PC-3 (cell line): ENCODE measurements at regions not wholly inside any gene's neighbourhood (a gene's known extent, or its start where the extent isn't known, plus 50 kb on each side); places are given as distances from the start of the nearest gene placed in this dataset.

ENCODE experiments used
- ATAC-seq: fragments of 200-7000 bp; cut with Tn5 transposase; 2 replicates; pipeline ENCODE4 v1.9.1; 2020; ENCODE audit warnings: mild to moderate bottlenecking, moderate library complexity
- BruUV-seq: library from RNA; stranded (reverse); fragments of 400-500 nt; replicated peaks from 2 replicates; lab custom pipeline; 2021; lab: Mats Ljungman, UMichigan
- CTCF ChIA-PET: fragments of 300-600 bp; sonication (Branson Sonifier 250); formaldehyde crosslinking; loops from one replicate; lab custom pipeline; 2022; ENCODE audit warnings: antibody characterized with exemption; lab: Charles Lee
- POLR2A ChIA-PET: fragments of 300-600 bp; sonication (Branson Sonifier 250); formaldehyde crosslinking; loops from one replicate; lab custom pipeline; 2022; ENCODE audit warnings: antibody characterized with exemption; ENCODE audit not compliant: unreplicated experiment; lab: Charles Lee
- DNase-seq: peaks from one replicate; pipeline ENCODE4 v3.0.0-alpha.2; 2015
- H2AFZ ChIP-seq: fragments of 300-600 bp; sonication (generic); 2 replicates; pipeline ENCODE4 v1.6.0; 2016; ENCODE audit warnings: antibody characterized with exemption, low read length
- H3F3A ChIP-seq: fragments of 300-600 bp; sonication (generic); one replicate; pipeline ENCODE4 v1.6.0; 2017; ENCODE audit warnings: antibody characterized with exemption, low read length, control low read depth, mild to moderate bottlenecking; ENCODE audit not compliant: unreplicated experiment
- H3K27ac ChIP-seq: fragments of 300-600 bp; sonication (generic); 2 replicates; pipeline ENCODE4 v1.5.1; 2016; ENCODE audit warnings: mild to moderate bottlenecking, low read length
- H3K27me3 ChIP-seq: fragments of 300-600 bp; sonication (generic); 2 replicates; pipeline ENCODE4 v1.6.1; 2016; ENCODE audit warnings: low read length, mixed read lengths
- H3K36me3 ChIP-seq: fragments of 300-600 bp; sonication (generic); 2 replicates; pipeline ENCODE4 v1.6.1; 2016; ENCODE audit warnings: low read depth, mixed run types, low read length, mixed read lengths
- H3K4me1 ChIP-seq: fragments of 300-600 bp; sonication (generic); 2 replicates; pipeline ENCODE4 v1.5.1; 2016; ENCODE audit warnings: low read length; ENCODE audit not compliant: insufficient read depth
- H3K4me2 ChIP-seq: fragments of 300-600 bp; sonication (generic); 2 replicates; pipeline ENCODE4 v1.6.0; 2016; ENCODE audit warnings: low read length
- H3K4me3 ChIP-seq: fragments of 300-600 bp; sonication (generic); 2 replicates; pipeline ENCODE4 v1.5.1; 2016; ENCODE audit warnings: mild to moderate bottlenecking, low read length, mixed read lengths
- H3K79me2 ChIP-seq: fragments of 300-600 bp; sonication (generic); 2 replicates; pipeline ENCODE4 v1.6.1; 2017; ENCODE audit warnings: low read length, mixed read lengths
- H3K9ac ChIP-seq: fragments of 300-600 bp; sonication (generic); 2 replicates; pipeline ENCODE4 v1.6.0; 2016; ENCODE audit warnings: mild to moderate bottlenecking, low read length
- H3K9me2 ChIP-seq: fragments of 300-600 bp; sonication (generic); replicated peaks from 2 replicates; pipeline ENCODE4 v1.6.1; 2016; ENCODE audit warnings: mixed run types, low read length, mixed read lengths
- H3K9me3 ChIP-seq: fragments of 300-600 bp; sonication (generic); 2 replicates; pipeline ENCODE4 v1.6.1; 2016; ENCODE audit warnings: low read length, mixed read lengths
- H4K20me1 ChIP-seq: fragments of 300-600 bp; sonication (generic); 2 replicates; pipeline ENCODE4 v1.6.1; 2016; ENCODE audit warnings: low read length, mixed read lengths
- EZH2 ChIP-seq: fragments of 300-600 bp; sonication (generic); IDR thresholded peaks from one replicate; pipeline ENCODE4 v1.6.1; 2017; ENCODE audit warnings: antibody characterized with exemption, mild to moderate bottlenecking, low read length; ENCODE audit not compliant: unreplicated experiment
- EZH2phosphoT487 ChIP-seq: fragments of 300-600 bp; sonication (generic); IDR thresholded peaks from 2 replicates; pipeline ENCODE4 v1.6.1; 2018; ENCODE audit warnings: mild to moderate bottlenecking, antibody characterized with exemption, low read length, borderline replicate concordance
- intact Hi-C: fragments of 100-400 bp; cut with micrococcal nuclease; formaldehyde crosslinking; loops from 2 replicates; pipeline ENCODE4 v1.9.0; 2023
- TF ChIP-seq, protein P1 (sequence below): fragments of 300-600 bp; sonication (generic); conservative IDR thresholded peaks from 2 replicates; pipeline ENCODE4 v1.5.1; 2017; ENCODE audit warnings: antibody characterized with exemption, low read depth, mild to moderate bottlenecking, low read length

DNA sequence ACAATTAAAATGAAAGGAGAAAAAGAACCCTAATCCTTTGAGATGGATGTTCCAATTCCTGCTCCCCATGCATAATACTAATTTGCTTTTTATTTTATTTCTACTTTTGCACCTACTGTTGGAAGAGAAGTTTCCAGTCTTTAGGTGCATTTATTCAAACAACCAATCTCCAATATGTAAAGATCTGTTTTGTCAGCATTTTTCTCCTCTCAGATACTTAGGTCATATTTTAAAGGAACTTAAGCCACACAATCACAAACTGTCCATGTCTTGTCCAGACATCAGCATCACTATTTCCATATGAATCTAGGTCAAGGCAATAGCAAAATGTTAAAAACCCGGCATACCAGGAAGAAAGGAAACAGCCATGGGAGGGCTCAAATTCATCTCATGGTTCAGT, 1023.2 kb downstream of the BCL11A start:
- Histone ChIP-seq H3K4me2 (no peak overlapping the region), H3K9ac (no peak overlapping the region), H3K79me2 (no peaks in the 10 kb centered on the region), H3K9me3 (no peaks in the 10 kb centered on the region), H3F3A (no peaks in the 10 kb centered on the region), H3K4me1 (no peaks in the 10 kb centered on the region), H3K36me3 (no peaks in the 10 kb centered on the region), H3K27ac (no peak overlapping the region), H4K20me1 (no peaks in the 10 kb centered on the region), H3K4me3 (no peak overlapping the region), H3K27me3 (peaks cover 19% of the 10 kb centered on the region; the same call in 1 of the 2 replicates), H2AFZ (no peak overlapping the region), H3K9me2 (no peaks in the 10 kb centered on the region)
- TF ChIP-seq EZH2phosphoT487 (no peak), EZH2 (no peak)
- TF ChIP-seq, protein P1, sequence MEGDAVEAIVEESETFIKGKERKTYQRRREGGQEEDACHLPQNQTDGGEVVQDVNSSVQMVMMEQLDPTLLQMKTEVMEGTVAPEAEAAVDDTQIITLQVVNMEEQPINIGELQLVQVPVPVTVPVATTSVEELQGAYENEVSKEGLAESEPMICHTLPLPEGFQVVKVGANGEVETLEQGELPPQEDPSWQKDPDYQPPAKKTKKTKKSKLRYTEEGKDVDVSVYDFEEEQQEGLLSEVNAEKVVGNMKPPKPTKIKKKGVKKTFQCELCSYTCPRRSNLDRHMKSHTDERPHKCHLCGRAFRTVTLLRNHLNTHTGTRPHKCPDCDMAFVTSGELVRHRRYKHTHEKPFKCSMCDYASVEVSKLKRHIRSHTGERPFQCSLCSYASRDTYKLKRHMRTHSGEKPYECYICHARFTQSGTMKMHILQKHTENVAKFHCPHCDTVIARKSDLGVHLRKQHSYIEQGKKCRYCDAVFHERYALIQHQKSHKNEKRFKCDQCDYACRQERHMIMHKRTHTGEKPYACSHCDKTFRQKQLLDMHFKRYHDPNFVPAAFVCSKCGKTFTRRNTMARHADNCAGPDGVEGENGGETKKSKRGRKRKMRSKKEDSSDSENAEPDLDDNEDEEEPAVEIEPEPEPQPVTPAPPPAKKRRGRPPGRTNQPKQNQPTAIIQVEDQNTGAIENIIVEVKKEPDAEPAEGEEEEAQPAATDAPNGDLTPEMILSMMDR = no peak
- BruUV-seq = no TSS peak
- ATAC-seq (no peak), DNase-seq (no peak)
- intact Hi-C loops = no loop called here
- CTCF ChIA-PET = no interaction called here
- POLR2A ChIA-PET = no interaction called here

DNA sequence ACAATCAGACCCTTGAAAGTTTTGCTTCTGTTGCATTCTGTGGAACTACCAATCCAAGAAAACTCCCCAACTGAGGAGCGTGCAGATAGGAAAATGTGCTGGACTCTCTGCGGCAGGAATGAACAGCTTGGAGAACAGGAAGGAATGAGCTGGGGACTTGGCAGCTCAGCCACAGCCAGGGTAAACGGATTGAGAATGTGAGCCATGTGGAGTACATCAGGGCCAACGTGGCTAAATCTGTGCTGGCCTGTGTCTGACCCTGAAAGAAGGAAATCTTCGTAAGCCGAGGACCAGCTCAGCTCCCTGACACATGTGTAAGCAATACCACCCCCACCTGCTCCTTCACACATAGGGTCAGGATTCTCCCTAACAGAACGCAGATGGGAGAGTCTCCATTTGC, 1023.7 kb downstream of the BCL11A start:
- BruUV-seq = no TSS peak
- H3K27ac ChIP-seq = no peak overlapping the region
- H4K20me1 ChIP-seq = no peaks in the 10 kb centered on the region
- intact Hi-C loops = no loop called here
- no peaks in the 10 kb centered on the region for H3K79me2 ChIP-seq
- no peaks in the 10 kb centered on the region for H3K36me3 ChIP-seq
- H3K4me1 ChIP-seq = no peaks in the 10 kb centered on the region
- peaks cover 19% of the 10 kb centered on the region; the same call in 1 of the 2 replicates for H3K27me3 ChIP-seq
- no peak overlapping the region for H3K4me2 ChIP-seq
- no peak overlapping the region for H2AFZ ChIP-seq
- CTCF ChIA-PET = no interaction called here
- no peaks in the 10 kb centered on the region for H3K9me2 ChIP-seq
- POLR2A ChIA-PET = no interaction called here
- ATAC-seq (no peak), DNase-seq (no peak)
- H3K9ac ChIP-seq = no peak overlapping the region
- no peaks in the 10 kb centered on the region for H3K9me3 ChIP-seq
- H3F3A ChIP-seq = no peaks in the 10 kb centered on the region
- TF ChIP-seq, protein P1 = no peak
- no peak for TF ChIP-seq EZH2phosphoT487
- no peak for TF ChIP-seq EZH2
- H3K4me3 ChIP-seq = no peak overlapping the region

DNA sequence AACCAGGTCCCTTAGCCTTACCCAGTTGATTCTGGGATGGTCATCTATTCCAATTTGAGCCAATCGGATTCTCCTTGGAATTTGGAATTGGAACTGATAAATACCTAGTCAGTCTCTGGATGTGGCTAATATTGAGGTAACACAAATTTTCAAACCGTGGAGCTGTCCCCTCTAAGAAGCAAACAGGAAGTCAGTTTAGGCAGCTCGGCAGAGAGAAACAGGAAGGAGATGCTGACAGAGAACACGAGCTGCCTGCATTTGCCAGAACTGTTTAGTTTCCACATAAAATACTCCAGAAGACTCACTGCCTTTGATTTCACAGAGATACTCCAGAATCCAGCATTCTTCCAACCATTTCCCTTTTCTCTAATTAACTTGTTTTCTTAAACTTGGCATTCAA, 1024.9 kb downstream of the BCL11A start:
- Histone ChIP-seq H4K20me1 (no peaks in the 10 kb centered on the region), H3K9me3 (no peaks in the 10 kb centered on the region), H3K79me2 (no peaks in the 10 kb centered on the region), H3K27me3 (peaks cover 19% of the 10 kb centered on the region; the same call in 1 of the 2 replicates), H3K36me3 (no peaks in the 10 kb centered on the region), H3K4me1 (no peaks in the 10 kb centered on the region), H2AFZ (no peak overlapping the region), H3K9ac (no peak overlapping the region), H3K4me2 (no peak overlapping the region), H3K9me2 (no peaks in the 10 kb centered on the region), H3F3A (no peaks in the 10 kb centered on the region), H3K27ac (no peak overlapping the region), H3K4me3 (no peak overlapping the region)
- intact Hi-C loops = no loop called here
- TF ChIP-seq EZH2 (no peak), EZH2phosphoT487 (no peak)
- TF ChIP-seq, protein P1 = no peak
- ChIA-PET POLR2A (no interaction called here), CTCF (no interaction called here)
- DNase-seq (no peak), ATAC-seq (no peak)
- no TSS peak for BruUV-seq
